AG10803 (cell line): ENCODE measurements at regions not wholly inside any gene's neighbourhood (a gene's known extent, or its start where the extent isn't known, plus 50 kb on each side); places are given as distances from the start of the nearest gene placed in this dataset.

Experiments used
- DNase-seq: peaks from one replicate; pipeline ENCODE4 v3.0.0; 2010; ENCODE audit warnings: low read depth
- H3K4me3 ChIP-seq: 2 replicates; pipeline ENCODE4 v1.5.1; 2011; ENCODE audit warnings: mild to moderate bottlenecking, low read length, control low read depth
- TF ChIP-seq, protein P1 (sequence below): conservative IDR thresholded peaks from 2 replicates; pipeline ENCODE4 v1.5.1; 2011; ENCODE audit warnings: mild to moderate bottlenecking, low read length, control low read depth, inconsistent platforms

DNA sequence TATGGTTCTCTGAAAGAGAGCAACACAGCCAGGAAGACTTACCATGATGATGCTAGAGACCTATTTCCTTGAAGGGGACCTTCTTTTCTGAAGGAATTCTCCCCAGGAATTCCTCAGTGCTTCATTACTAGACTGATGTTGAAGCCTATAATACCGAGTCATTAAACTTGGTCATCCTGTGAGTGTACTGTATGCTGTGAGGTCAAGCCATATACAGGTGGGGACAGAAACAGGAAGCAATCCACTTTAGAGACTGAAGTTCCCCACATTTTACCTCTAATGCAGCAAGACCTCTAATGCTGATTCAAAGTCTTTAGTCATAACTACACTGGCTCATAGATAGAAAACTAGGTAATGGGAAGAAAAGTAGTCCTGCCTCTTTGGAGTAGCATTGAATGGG is 77.1 kb upstream of the RASEF start:
- H3K4me3 ChIP-seq: no peak overlapping the region
- no peak for DNase-seq
- TF ChIP-seq, protein P1, sequence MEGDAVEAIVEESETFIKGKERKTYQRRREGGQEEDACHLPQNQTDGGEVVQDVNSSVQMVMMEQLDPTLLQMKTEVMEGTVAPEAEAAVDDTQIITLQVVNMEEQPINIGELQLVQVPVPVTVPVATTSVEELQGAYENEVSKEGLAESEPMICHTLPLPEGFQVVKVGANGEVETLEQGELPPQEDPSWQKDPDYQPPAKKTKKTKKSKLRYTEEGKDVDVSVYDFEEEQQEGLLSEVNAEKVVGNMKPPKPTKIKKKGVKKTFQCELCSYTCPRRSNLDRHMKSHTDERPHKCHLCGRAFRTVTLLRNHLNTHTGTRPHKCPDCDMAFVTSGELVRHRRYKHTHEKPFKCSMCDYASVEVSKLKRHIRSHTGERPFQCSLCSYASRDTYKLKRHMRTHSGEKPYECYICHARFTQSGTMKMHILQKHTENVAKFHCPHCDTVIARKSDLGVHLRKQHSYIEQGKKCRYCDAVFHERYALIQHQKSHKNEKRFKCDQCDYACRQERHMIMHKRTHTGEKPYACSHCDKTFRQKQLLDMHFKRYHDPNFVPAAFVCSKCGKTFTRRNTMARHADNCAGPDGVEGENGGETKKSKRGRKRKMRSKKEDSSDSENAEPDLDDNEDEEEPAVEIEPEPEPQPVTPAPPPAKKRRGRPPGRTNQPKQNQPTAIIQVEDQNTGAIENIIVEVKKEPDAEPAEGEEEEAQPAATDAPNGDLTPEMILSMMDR: no peak

DNA sequence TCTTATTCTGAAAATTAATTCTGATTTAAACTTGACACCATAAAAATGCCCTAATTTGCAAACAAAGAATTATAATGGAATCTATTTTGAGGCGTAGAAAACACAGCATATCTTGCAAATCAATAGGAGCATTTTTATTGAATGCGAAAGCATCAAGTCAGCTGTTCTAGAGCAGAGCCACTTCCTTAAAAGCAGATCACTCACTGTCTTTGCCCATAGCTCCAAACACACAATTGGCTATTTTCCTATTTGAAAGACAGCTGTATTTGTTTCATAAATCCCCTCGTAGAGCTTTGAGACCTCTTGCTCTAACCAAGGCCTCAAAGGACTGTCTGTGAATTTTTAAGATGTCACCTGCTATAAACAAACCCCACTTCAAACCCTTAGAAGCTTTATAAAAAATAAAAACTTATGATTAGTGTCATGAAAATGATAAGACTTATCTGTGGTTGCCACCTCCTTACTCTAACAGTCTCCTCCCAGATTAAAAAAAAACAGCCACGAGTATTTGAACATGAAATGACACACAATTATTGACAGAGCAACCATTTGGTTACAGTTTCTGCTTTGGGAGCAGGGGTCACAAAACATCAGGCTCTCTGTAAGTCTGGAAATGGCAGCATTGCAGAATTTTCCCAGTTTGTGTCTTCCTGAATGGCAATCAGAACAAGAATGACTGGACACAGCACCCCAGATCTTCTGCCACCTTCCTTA is 75.6 kb upstream of the RASEF start:
- TF ChIP-seq, protein P1: no peak
- no peak for DNase-seq

DNA sequence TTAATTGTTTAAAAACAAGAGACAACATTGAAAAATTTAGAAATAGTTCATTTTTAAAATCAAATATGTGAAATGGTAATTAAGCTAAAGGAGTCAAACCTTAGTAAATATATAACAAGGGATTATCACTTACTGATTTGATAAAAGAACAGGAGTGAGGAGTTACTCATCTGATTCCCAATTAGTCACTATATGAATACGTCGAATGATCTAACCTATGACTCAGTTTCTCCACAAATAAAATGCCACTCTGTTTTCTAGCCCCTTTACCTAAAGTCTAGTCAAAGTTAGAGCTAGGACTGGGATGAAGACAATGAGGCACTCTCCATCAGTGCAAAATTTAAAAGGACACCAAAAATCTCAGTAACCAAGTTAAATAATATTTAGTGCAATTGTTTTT is 70.4 kb upstream of the RASEF start:
- no peak for DNase-seq
- no peak overlapping the region for H3K4me3 ChIP-seq
- TF ChIP-seq, protein P1: no peak

More for the DNA sequence above, 75.6 kb upstream of the RASEF start:
- H3K4me3 ChIP-seq: no peak overlapping the region

DNA sequence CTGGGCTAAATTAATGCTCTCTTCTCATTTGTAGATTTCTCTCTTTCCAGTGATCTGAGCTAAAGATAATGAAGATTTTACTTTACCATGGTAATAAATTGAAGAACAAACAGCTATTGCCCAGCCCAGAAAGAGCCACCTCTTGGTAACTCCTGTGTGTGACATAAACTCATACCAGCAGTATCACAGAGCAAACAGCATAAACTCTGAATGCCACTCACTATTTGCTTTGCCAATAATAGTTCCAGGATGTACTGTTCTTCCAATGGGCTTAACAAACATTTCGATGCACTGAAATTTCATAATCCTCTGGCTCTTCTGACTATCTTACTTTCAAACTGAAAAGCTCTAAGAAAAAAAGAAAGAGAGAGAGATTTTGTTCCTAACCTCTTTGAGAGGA is 69.8 kb upstream of the RASEF start:
- TF ChIP-seq, protein P1: no peak

DNA sequence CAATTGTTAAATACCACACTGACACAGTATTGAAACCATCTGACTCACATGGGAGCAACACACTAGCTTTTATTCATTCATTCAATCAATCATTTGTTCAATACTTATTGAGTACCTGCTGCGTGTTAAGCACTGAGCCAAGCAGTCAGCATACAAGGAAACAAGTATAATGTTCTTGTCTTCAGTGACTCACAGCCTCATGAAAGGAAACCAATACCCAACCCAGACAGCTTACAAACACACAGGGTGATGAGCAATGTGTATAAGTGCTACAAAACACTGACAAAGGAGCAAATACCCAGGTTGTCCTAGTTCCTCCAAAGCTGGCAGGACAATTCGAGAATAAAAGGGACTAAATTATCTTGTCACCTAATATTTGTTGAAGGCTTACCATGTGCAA is 67.6 kb upstream of the RASEF start:
- DNase-seq: no peak
- TF ChIP-seq, protein P1: no peak
- H3K4me3 ChIP-seq: no peak overlapping the region

More for the DNA sequence above, 69.8 kb upstream of the RASEF start:
- no peak overlapping the region for H3K4me3 ChIP-seq
- DNase-seq: no peak

DNA sequence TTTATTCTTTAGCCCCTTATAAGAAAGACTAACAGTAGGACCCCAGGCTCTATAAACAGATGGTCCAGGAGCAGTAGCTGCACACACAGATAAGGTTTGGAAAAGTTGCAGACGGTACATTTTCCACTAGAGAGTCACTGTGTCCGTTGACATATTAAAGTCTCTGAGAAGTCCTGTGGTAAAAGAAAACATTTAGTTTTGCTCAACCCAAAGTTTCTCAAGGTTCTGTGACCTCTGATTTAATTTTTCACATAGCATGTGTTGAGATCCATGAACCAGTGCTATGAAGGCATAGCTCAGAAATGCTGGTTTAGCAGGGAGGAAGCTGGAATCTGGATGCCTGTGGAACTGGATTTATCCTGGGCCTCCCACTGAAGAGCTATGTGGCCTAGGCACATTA is 62.7 kb upstream of the RASEF start:
- DNase-seq: no peak
- H3K4me3 ChIP-seq: no peak overlapping the region
- TF ChIP-seq, protein P1: no peak

DNA sequence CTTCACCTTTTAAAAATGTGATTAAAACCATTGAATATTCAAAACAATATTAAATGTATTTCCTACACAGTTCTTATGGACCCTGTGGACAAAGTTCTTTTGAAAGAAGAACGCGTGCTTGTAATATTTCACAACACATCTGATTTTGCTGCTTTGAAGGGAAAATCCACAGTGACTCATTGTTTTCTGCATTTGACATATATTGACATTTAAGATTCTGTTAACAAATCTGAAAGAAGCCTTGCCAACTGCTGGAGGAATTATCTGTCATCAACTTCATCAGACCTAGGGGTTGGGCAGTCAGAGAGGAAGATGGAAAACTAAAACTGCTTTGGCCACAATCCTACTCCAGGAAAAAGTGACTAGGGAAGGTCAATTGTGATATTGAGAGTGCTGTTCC is 56.9 kb upstream of the RASEF start:
- TF ChIP-seq, protein P1: no peak
- H3K4me3 ChIP-seq: no peak overlapping the region
- DNase-seq: no peak
